ENCODE measurements at regions not wholly inside any gene's neighbourhood (a gene's known extent, or its start where the extent isn't known, plus 50 kb on each side); places are given as distances from the start of the nearest gene placed in this dataset.

- no peaks in the 10 kb centered on the region for H4K20me1 ChIP-seq (ENCODE audit: insufficient read depth, low read length, poor library complexity, severe bottlenecking)
- H2AFZ ChIP-seq (ENCODE audit: low read length) = no peak overlapping the region
- no peak overlapping the region for H3K4me2 ChIP-seq (ENCODE audit: low read depth, low read length, poor library complexity, severe bottlenecking)
- H3K79me2 ChIP-seq (ENCODE audit: insufficient read depth, low read length) = no peaks in the 10 kb centered on the region
- no peak overlapping the region for H3K4me3 ChIP-seq (ENCODE audit: low read length, poor library complexity, severe bottlenecking)
- TF ChIP-seq CTCF (conservative IDR thresholded peaks at IDR 0.05; ENCODE audit: low read length) (no peak), EZH2phosphoT487 (IDR thresholded peaks at IDR 0.05; ENCODE audit: borderline replicate concordance) (no peak)
- no peaks in the 10 kb centered on the region for H3K9me2 ChIP-seq (replicated peaks; ENCODE audit: low read depth, low read length)
- no peak overlapping the region for H3K9ac ChIP-seq (ENCODE audit: low read depth, low read length, poor library complexity, severe bottlenecking)
- H3K36me3 ChIP-seq (ENCODE audit: insufficient read depth, low read length) = no peaks in the 10 kb centered on the region
- H3K27me3 ChIP-seq (ENCODE audit: insufficient read depth, low read length, poor library complexity, severe bottlenecking) = no peaks in the 10 kb centered on the region
- H3K4me1 ChIP-seq (ENCODE audit: insufficient read depth, low read length, poor library complexity, severe bottlenecking) = peaks cover 8% of the 10 kb centered on the region
- H3F3A ChIP-seq (ENCODE audit: low read depth) = no peaks in the 10 kb centered on the region
- H3K9me3 ChIP-seq (ENCODE audit: insufficient read depth, low read depth, low read length) = no peaks in the 10 kb centered on the region
Observed at GRCh38 chr7:16028636-16029035, 342.2 kb upstream of the MEOX2 start.

- no peak overlapping the region for H3K9ac ChIP-seq (ENCODE audit: low read depth, low read length, poor library complexity, severe bottlenecking)
- TF ChIP-seq EZH2phosphoT487 (IDR thresholded peaks at IDR 0.05; ENCODE audit: borderline replicate concordance) (no peak), CTCF (conservative IDR thresholded peaks at IDR 0.05; ENCODE audit: low read length) (no peak)
Observed at GRCh38 chr7:16028103-16028502, 341.6 kb upstream of the MEOX2 start.

GRCh38 chr7:16027396-16027795, 340.9 kb upstream of the MEOX2 start:
- H3K79me2 ChIP-seq (ENCODE audit: insufficient read depth, low read length) = no peaks in the 10 kb centered on the region
- no peak overlapping the region for H3K9ac ChIP-seq (ENCODE audit: low read depth, low read length, poor library complexity, severe bottlenecking)
- H3K4me2 ChIP-seq (ENCODE audit: low read depth, low read length, poor library complexity, severe bottlenecking) = no peak overlapping the region
- no peaks in the 10 kb centered on the region for H3K36me3 ChIP-seq (ENCODE audit: insufficient read depth, low read length)
- H3K4me1 ChIP-seq (ENCODE audit: insufficient read depth, low read length, poor library complexity, severe bottlenecking) = peaks cover 17% of the 10 kb centered on the region
- H3K9me2 ChIP-seq (replicated peaks; ENCODE audit: low read depth, low read length) = no peaks in the 10 kb centered on the region
- TF ChIP-seq EZH2phosphoT487 (IDR thresholded peaks at IDR 0.05; ENCODE audit: borderline replicate concordance) (no peak), CTCF (conservative IDR thresholded peaks at IDR 0.05; ENCODE audit: low read length) (no peak)
- H3F3A ChIP-seq (ENCODE audit: low read depth) = no peaks in the 10 kb centered on the region
- H3K4me3 ChIP-seq (ENCODE audit: low read length, poor library complexity, severe bottlenecking) = no peak overlapping the region
- H2AFZ ChIP-seq (ENCODE audit: low read length) = peak overlapping the region; percentile 41; the same call in 1 of the 2 replicates
- H4K20me1 ChIP-seq (ENCODE audit: insufficient read depth, low read length, poor library complexity, severe bottlenecking) = no peaks in the 10 kb centered on the region
- no peaks in the 10 kb centered on the region for H3K9me3 ChIP-seq (ENCODE audit: insufficient read depth, low read depth, low read length)
- no peaks in the 10 kb centered on the region for H3K27me3 ChIP-seq (ENCODE audit: insufficient read depth, low read length, poor library complexity, severe bottlenecking)

More at GRCh38 chr7:16028103-16028502, 341.6 kb upstream of the MEOX2 start:
- Histone ChIP-seq H3K9me3 (ENCODE audit: insufficient read depth, low read depth, low read length) (no peaks in the 10 kb centered on the region), H3K27me3 (ENCODE audit: insufficient read depth, low read length, poor library complexity, severe bottlenecking) (no peaks in the 10 kb centered on the region), H3K36me3 (ENCODE audit: insufficient read depth, low read length) (no peaks in the 10 kb centered on the region), H3F3A (ENCODE audit: low read depth) (no peaks in the 10 kb centered on the region), H3K4me1 (ENCODE audit: insufficient read depth, low read length, poor library complexity, severe bottlenecking) (peaks cover 10% of the 10 kb centered on the region), H3K9me2 (replicated peaks; ENCODE audit: low read depth, low read length) (no peaks in the 10 kb centered on the region), H3K4me3 (ENCODE audit: low read length, poor library complexity, severe bottlenecking) (no peak overlapping the region), H3K4me2 (ENCODE audit: low read depth, low read length, poor library complexity, severe bottlenecking) (no peak overlapping the region), H4K20me1 (ENCODE audit: insufficient read depth, low read length, poor library complexity, severe bottlenecking) (no peaks in the 10 kb centered on the region), H2AFZ (ENCODE audit: low read length) (peak overlapping the region; percentile 41), H3K79me2 (ENCODE audit: insufficient read depth, low read length) (no peaks in the 10 kb centered on the region)
